COR-L47 (cell line): ENCODE measurements at regions not wholly inside any gene's neighbourhood (a gene's known extent, or its start where the extent isn't known, plus 50 kb on each side); places are given as distances from the start of the nearest gene placed in this dataset.

Source experiments
- DNase-seq: peaks from one replicate; lab custom pipeline; 2025; lab: John Stamatoyannopoulos, UW

DNA sequence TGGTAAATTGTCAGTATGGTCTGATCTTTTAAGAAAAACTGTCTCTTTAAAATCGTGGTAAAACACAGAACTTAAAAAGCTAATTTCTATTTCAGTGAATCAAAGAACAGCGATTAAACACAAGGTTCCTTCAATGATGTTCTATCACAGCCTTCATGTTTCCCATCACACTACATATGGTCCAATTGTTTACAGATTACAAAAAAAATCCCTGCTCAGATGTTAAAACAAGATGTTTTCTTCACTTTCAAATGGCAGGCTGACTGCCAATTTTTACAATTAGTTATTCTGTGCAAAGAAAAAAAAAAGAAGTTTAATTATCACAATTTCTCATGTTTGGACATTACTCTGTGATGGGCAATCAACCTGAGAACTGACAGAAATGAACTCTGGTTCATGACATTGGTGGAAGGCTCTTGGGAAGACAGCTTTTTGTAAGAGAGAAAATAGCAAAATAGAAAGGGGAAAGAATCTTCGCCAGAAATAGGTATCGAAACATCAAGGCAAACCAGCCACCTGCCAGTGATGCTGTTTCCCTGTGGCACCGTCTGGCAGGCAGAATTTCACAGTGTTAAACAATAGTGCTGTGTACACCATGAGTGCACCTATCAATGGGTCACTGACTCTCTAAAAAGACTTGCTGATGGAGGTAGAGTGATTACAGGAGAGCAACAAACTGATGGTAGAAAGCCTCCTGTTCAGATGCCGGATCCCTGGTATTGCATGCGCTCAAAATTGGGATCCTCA, 1020.0 kb upstream of the ARRDC3 start:
- DNase-seq = peak; percentile 54

GRCh38 chr5:92402045-92402444, 1018.9 kb upstream of the ARRDC3 start:
- no peak for DNase-seq

DNA sequence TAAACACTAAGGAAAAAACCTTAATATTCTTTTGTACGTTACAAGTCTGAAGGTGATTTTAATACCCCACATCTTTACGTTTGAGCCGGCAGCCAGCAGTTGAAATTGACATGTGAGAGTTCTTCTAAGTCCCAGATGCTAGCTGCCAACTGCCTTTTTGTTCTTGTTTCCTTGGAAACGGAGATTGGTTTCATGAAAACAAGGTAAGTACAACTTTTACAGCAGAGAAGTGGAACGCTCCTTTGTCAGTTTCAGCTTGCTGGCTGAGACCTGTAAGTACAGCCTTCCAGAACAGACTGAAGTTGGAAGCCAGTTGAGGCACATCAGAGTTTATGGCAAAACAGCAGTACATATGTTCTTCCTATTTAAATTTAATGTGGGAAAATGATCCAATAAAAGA, 1018.4 kb upstream of the ARRDC3 start:
- DNase-seq = peak; percentile 4

GRCh38 chr5:92394936-92395335, 1011.8 kb upstream of the ARRDC3 start:
- no peak for DNase-seq

GRCh38 chr5:92390657-92391056, 1007.5 kb upstream of the ARRDC3 start:
- no peak for DNase-seq

GRCh38 chr5:92380069-92380770, 997.1 kb upstream of the ARRDC3 start:
- no peak for DNase-seq

DNA sequence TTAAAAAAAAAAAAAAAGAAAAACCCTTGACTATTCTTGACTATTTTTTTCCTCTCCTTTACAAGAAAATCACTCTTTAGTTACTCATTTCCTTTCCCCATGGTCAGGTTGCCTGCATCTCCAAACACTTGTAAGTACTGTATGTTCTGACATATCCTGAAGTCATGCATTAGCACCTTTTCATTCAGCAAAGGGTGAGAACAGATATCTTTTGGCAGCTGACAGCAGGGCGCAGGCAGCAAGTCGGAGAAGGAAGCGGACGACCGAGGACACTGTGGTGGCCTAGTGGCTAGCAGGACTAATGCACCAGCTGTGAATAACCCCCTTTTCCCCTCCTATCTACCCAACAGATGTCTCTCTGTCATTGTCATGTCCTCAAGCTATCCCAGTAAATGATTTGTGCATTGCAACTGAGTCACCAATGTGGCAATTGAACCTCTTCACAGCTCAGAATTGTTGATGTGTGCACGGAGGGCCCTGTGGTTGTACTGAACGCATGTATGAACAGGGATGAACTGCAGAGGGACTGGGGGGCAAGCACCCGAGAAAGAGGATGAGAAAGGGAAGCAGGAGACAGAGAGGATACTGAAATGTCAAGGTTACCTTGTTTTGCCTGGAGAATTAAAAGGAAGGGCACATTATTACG, 996.0 kb upstream of the ARRDC3 start:
- no peak for DNase-seq

GRCh38 chr5:92374859-92375258, 991.7 kb upstream of the ARRDC3 start:
- no peak for DNase-seq

DNA sequence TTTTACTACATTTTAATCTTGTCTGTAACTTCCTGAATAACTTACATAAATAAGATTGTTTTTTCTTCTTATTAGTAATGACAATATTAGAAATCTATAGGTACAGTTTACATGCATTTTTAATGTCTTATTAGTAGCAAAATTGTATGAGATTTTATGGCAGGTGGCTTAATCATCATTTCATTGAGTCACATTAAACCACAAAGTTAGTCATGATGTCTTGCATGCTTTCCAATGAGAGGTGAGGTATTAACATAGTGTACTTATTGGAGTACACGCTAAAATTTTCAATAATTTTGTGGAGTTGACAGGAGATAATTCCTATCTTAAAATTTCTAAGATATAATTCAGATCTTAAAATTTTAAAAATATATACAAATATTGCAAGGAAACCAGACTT, 989.6 kb upstream of the ARRDC3 start:
- no peak for DNase-seq

GRCh38 chr5:92371889-92372235, 988.7 kb upstream of the ARRDC3 start:
- DNase-seq = no peak

- DNase-seq = no peak
Measured at GRCh38 chr5:92371171-92371888, 988.2 kb upstream of the ARRDC3 start.

DNA sequence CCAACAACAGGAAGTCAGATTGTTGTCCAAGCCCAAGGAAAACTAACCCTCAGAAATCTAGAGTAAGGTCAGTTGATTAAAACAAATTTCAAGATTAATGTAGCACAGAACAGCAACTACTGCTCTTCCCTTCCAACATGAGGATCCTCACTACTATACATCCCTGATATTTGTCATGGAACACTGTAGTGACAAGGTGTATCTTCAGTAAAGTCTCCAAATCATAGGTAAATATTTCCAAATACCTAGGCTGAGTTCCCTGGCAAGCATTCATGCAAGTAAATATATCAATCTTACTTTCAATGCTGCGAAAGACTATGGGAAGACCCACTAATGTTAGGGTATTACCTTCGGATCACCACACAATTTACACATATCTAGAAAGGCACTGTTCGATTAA, 986.9 kb upstream of the ARRDC3 start:
- DNase-seq = no peak

DNA sequence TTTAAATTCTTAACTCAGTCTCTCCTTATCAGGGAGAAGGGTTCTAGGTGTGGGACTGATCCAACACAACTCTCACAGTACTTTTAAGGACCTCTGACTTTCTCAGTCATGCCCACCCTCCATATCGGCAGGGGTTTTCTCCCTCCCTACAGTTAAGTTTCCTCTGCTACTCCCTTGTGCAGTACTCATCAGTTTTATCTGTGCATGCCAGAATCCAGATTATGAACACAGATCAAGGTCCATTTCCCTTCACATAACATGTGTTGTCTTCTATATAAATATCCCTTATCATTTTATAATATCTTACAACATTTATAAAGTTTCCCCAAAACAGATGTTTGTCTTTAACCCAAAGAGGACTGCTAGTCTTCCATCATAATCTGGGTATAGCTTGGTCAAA, 986.5 kb upstream of the ARRDC3 start:
- no peak for DNase-seq

DNA sequence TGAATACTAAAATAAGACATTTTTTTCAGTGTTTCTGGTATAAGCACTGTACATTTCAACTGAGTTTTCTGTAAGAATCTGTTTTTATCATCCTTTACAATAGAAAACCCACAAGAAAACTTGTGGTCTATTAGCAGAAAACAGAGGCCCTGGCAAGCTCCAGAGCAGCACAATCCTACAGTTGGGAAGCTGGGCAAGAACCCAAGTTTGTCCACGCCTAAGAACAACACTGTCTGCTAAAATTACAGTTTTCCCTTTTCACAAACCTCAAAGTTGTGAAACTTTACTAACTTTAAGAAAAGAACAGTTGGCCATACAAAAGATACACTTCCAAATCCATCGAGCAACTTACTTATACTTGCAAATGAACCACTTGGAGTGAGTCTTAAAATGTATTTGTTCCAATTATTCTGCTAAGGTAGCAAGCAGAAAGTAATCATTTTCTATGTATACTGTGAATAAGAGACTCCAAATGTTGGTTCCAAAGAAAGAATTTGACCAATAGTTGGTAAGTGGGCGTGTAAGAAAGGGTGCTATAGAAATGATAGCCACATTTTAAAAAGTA, 982.0 kb upstream of the ARRDC3 start:
- no peak for DNase-seq

DNA sequence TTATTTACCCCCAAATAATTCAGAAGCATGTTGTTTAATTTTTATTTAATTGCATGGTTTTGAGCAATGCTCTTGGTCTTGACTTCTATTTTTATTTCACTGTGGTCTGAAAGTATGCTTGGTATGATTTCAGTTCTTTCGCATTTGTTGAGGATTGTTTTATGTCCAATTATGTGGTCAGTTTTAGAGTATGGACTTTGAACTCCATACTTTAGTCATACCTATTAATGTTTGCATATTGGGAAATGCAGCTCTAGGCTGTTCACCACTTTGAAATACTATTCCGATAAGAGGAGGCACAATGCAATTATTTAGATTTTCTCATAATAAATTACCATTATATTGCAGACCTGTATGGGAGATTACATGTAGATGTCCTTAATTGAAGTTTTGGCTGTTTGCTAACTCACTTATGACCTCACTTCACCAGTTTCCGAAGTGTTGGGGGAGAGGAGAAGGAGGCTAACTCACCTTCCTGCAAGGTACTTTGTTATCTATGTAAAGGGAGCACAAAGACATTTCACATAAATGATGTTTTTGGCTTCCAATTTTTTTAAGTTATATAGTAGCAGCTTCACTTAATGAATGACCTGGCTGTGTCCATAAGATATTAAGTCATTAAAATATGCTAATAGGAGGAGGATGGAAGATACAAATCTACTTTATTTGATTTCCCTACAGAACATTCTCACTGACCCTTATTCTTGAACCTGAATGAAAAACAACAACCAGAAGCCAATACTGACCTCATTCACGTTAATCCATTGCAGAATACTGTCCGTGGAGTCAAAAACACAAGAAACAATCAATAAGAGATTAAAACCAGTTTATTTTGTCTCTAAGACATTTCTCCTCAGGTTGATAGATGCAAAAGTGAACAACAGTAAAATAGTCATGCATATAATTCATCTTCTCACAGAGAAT, 970.3 kb upstream of the ARRDC3 start:
- DNase-seq = no peak

DNA sequence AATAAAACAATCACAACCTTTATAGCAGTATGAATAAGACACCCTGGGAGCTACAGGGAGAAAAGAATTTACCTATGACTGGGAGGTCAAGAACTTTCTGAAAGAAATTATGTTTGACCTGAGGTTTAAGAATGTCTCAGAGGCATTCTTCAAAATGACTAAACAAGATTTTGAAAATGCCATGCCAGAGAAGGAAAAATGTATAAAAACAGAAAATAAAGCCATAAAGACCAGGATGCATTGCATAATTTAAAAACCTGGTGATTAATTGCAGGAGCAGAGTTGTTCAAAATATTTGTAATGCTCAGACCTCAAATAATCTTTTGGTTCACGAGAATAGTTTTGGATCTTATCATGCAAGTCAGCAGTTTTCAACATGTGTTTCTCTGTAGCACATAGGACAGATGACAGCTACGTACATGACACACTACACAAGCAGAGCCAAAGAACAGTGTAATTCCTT, 954.7 kb upstream of the ARRDC3 start:
- no peak for DNase-seq

DNA sequence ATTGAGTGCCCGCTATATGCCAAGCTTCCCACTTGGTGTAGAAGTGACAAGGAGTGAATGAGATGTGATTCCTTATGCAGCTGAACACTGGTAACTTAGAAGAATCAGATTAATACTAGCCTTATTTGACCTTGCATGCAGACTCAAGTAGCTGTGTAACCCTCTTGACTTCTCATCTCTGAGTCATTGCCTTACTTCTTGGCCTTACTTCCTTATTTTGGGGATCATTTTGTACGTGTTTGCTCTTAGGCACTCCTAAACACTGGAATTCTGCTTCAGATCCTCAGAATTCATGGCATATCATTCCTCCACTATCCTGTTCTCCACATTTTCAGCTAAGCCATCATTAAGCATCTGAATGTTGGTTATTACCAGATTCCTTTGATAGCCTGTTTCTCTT, 948.9 kb upstream of the ARRDC3 start:
- no peak for DNase-seq

DNA sequence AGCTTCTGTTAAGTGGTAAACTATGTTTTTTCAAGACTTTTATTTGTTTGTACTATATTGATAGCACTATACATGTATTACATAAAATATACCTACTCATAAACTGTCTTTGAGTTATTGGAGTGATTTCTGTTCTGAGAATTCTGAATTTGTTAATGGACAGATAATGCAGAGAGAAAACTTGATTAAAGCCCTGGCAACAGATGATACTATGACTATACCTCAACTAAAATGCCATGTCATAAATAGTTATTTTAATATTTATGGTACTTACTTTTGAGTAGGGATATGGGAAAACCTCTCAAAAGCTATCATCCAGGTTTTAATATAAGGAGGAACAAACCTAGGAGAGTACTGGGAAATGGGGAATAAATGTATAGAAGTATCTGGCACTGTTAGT, 947.2 kb upstream of the ARRDC3 start:
- no peak for DNase-seq

GRCh38 chr5:92329759-92330158, 946.6 kb upstream of the ARRDC3 start:
- no peak for DNase-seq

GRCh38 chr5:92328584-92329259, 945.6 kb upstream of the ARRDC3 start:
- no peak for DNase-seq

DNA sequence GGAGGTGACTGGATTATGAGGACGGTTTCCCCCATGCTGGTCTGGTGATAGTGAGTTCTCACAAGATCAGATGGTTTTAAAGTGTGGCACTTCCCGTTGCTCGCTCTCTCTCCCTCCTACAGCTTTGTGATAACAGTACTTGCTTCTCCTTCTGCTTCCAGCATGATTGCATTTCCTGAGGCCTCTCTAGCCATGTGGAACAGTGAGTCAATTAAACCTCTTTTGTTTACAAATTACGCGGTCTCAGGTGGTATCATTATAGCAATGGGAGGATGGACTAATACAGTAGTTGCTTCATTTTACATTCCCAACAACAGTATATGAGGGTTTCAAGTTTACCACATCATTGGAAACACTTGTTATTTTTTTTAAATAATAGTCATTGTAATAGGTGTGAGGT, 937.3 kb upstream of the ARRDC3 start:
- no peak for DNase-seq
